ENCODE measurements at regions not wholly inside any gene's neighbourhood (a gene's known extent, or its start where the extent isn't known, plus 50 kb on each side); places are given as distances from the start of the nearest gene placed in this dataset.
"Not testable (repeated sequence)": the region's sequence is repeated elsewhere in the genome, so short reads cannot be mapped to it uniquely, and the experiment has no call there.

- DNase-seq; in situ Hi-C loops (cut with HindIII; ENCODE audit: low pct_ligation_motif_present, low pct_unique_long_range_greater_than_20kb, low sequenced_read_pairs): not testable (repeated sequence)
Observed at GRCh38 chr9:39552242-39552881, 196.9 kb downstream of the SPATA31A1 start.

- DNase-seq; in situ Hi-C loops (cut with HindIII; ENCODE audit: low pct_ligation_motif_present, low pct_unique_long_range_greater_than_20kb, low sequenced_read_pairs): not testable (repeated sequence)
Observed at GRCh38 chr9:39554352-39554751, 198.9 kb downstream of the SPATA31A1 start.

GRCh38 chr9:39559384-39559783 is 203.9 kb downstream of the SPATA31A1 start:
- in situ Hi-C loops (cut with HindIII; ENCODE audit: low pct_ligation_motif_present, low pct_unique_long_range_greater_than_20kb, low sequenced_read_pairs); DNase-seq: not testable (repeated sequence)

- in situ Hi-C loops (cut with HindIII; ENCODE audit: low pct_ligation_motif_present, low pct_unique_long_range_greater_than_20kb, low sequenced_read_pairs); DNase-seq: not testable (repeated sequence)
Observed at GRCh38 chr9:39566782-39567181, 211.3 kb downstream of the SPATA31A1 start.

- in situ Hi-C loops (cut with HindIII; ENCODE audit: low pct_ligation_motif_present, low pct_unique_long_range_greater_than_20kb, low sequenced_read_pairs); DNase-seq: not testable (repeated sequence)
Observed at GRCh38 chr9:39567396-39567795, 211.9 kb downstream of the SPATA31A1 start.

GRCh38 chr9:39568900-39569299 is 213.4 kb downstream of the SPATA31A1 start:
- DNase-seq; in situ Hi-C loops (cut with HindIII; ENCODE audit: low pct_ligation_motif_present, low pct_unique_long_range_greater_than_20kb, low sequenced_read_pairs): not testable (repeated sequence)

GRCh38 chr9:39573024-39574022 is 217.9 kb downstream of the SPATA31A1 start:
- in situ Hi-C loops (cut with HindIII; ENCODE audit: low pct_ligation_motif_present, low pct_unique_long_range_greater_than_20kb, low sequenced_read_pairs); DNase-seq: not testable (repeated sequence)

GRCh38 chr9:39579000-39579399 is 223.5 kb downstream of the SPATA31A1 start:
- DNase-seq; in situ Hi-C loops (cut with HindIII; ENCODE audit: low pct_ligation_motif_present, low pct_unique_long_range_greater_than_20kb, low sequenced_read_pairs): not testable (repeated sequence)

GRCh38 chr9:39581296-39581695 is 225.8 kb downstream of the SPATA31A1 start:
- DNase-seq; in situ Hi-C loops (cut with HindIII; ENCODE audit: low pct_ligation_motif_present, low pct_unique_long_range_greater_than_20kb, low sequenced_read_pairs): not testable (repeated sequence)

- DNase-seq; in situ Hi-C loops (cut with HindIII; ENCODE audit: low pct_ligation_motif_present, low pct_unique_long_range_greater_than_20kb, low sequenced_read_pairs): not testable (repeated sequence)
Observed at GRCh38 chr9:39582677-39583412, 227.4 kb downstream of the SPATA31A1 start.

GRCh38 chr9:39583413-39583747 is 227.9 kb downstream of the SPATA31A1 start:
- DNase-seq; in situ Hi-C loops (cut with HindIII; ENCODE audit: low pct_ligation_motif_present, low pct_unique_long_range_greater_than_20kb, low sequenced_read_pairs): not testable (repeated sequence)

- DNase-seq; in situ Hi-C loops (cut with HindIII; ENCODE audit: low pct_ligation_motif_present, low pct_unique_long_range_greater_than_20kb, low sequenced_read_pairs): not testable (repeated sequence)
Observed at GRCh38 chr9:39585233-39585632, 229.8 kb downstream of the SPATA31A1 start.

- in situ Hi-C loops (cut with HindIII; ENCODE audit: low pct_ligation_motif_present, low pct_unique_long_range_greater_than_20kb, low sequenced_read_pairs) = no loop called here
- DNase-seq = no peak
Observed at GRCh38 chr9:39587844-39588499, 232.5 kb downstream of the SPATA31A1 start.

GRCh38 chr9:39588500-39589137 is 233.2 kb downstream of the SPATA31A1 start:
- no peak for DNase-seq
- in situ Hi-C loops (cut with HindIII; ENCODE audit: low pct_ligation_motif_present, low pct_unique_long_range_greater_than_20kb, low sequenced_read_pairs) = no loop called here

GRCh38 chr9:39604089-39604488 is 248.6 kb downstream of the SPATA31A1 start:
- in situ Hi-C loops (cut with HindIII; ENCODE audit: low pct_ligation_motif_present, low pct_unique_long_range_greater_than_20kb, low sequenced_read_pairs); DNase-seq: not testable (repeated sequence)

GRCh38 chr9:39611449-39612231 is 256.2 kb downstream of the SPATA31A1 start:
- in situ Hi-C loops (cut with HindIII; ENCODE audit: low pct_ligation_motif_present, low pct_unique_long_range_greater_than_20kb, low sequenced_read_pairs); DNase-seq: not testable (repeated sequence)

- DNase-seq; in situ Hi-C loops (cut with HindIII; ENCODE audit: low pct_ligation_motif_present, low pct_unique_long_range_greater_than_20kb, low sequenced_read_pairs): not testable (repeated sequence)
Observed at GRCh38 chr9:39616480-39616879, 261.0 kb downstream of the SPATA31A1 start.
